ENCODE measurements at regions not wholly inside any gene's neighbourhood (a gene's known extent, or its start where the extent isn't known, plus 50 kb on each side); places are given as distances from the start of the nearest gene placed in this dataset.

- TF ChIP-seq CTCF (IDR thresholded peaks at IDR 0.05) (no peak), POLR2A (IDR thresholded peaks at IDR 0.05) (no peak)
Observed at GRCh38 chr7:86201767-86202166, 441.9 kb upstream of the GRM3 start.
